ENCODE measurements at regions not wholly inside any gene's neighbourhood (a gene's known extent, or its start where the extent isn't known, plus 50 kb on each side); places are given as distances from the start of the nearest gene placed in this dataset.
"Not testable (repeated sequence)": the region's sequence is repeated elsewhere in the genome, so short reads cannot be mapped to it uniquely, and the experiment has no call there.

GRCh38 chr11:71698110-71698509 lies 115.4 kb upstream of the KRTAP5-11 start:
- TF ChIP-seq CTCF, EZH2phosphoT487 (IDR thresholded peaks at IDR 0.05): not testable (repeated sequence)
